ENCODE measurements at regions not wholly inside any gene's neighbourhood (a gene's known extent, or its start where the extent isn't known, plus 50 kb on each side); places are given as distances from the start of the nearest gene placed in this dataset.

DNA sequence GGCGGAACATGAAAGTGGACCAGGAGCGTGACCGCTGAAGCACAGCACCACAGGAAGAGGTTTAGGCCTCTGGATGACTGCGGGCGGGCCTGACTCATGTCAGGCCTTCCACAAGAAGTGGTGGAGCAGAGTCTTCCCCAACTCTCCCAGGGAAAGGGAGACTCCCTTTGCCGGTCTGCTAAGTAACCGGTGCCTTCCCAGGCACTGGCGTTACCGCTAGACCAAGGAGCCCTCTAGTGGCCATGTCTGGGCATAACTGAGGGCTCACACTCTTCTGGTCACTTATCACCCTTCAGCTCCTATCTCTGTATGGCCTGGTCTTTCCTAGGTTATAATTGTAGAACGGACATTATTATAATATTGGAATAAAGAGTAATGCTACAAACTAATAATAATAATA, 1931.9 kb downstream of the TP53TG3F start:
- 38 to 42% methylated on average over 10 of the region's 10 CpGs for WGBS, 2 donors
- H3K4me1 ChIP-seq (ENCODE audit: control insufficient read depth in 5 of 5, insufficient read depth in 5 of 5, low read length in 5 of 5), result no peaks in the 10 kb centered on the region
- no peak overlapping the region for H3K9ac ChIP-seq (ENCODE audit: insufficient read depth in 1 of 2, low read length in 2 of 2)
- H3K36me3 ChIP-seq (ENCODE audit: control insufficient read depth in 4 of 4, insufficient read depth in 4 of 4, low read length in 4 of 4), result no peaks in the 10 kb centered on the region
- TF ChIP-seq, protein P1, sequence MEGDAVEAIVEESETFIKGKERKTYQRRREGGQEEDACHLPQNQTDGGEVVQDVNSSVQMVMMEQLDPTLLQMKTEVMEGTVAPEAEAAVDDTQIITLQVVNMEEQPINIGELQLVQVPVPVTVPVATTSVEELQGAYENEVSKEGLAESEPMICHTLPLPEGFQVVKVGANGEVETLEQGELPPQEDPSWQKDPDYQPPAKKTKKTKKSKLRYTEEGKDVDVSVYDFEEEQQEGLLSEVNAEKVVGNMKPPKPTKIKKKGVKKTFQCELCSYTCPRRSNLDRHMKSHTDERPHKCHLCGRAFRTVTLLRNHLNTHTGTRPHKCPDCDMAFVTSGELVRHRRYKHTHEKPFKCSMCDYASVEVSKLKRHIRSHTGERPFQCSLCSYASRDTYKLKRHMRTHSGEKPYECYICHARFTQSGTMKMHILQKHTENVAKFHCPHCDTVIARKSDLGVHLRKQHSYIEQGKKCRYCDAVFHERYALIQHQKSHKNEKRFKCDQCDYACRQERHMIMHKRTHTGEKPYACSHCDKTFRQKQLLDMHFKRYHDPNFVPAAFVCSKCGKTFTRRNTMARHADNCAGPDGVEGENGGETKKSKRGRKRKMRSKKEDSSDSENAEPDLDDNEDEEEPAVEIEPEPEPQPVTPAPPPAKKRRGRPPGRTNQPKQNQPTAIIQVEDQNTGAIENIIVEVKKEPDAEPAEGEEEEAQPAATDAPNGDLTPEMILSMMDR (IDR thresholded peaks at IDR 0.05; ENCODE audit: control extremely low read depth, extremely low read depth), result no peak
- H3K27me3 ChIP-seq (ENCODE audit: control insufficient read depth in 3 of 3, insufficient read depth in 3 of 3, low read length in 2 of 3), result no peaks in the 10 kb centered on the region
- no peak overlapping the region for H3K27ac ChIP-seq (ENCODE audit: low read depth in 1 of 2, low read length in 1 of 2)
- ATAC-seq (ENCODE audit: insufficient read depth, low FRiP score) (no peak), DNase-seq (peak in 1 of 3 donors; percentile 16)
- H3K9me3 ChIP-seq (ENCODE audit: control insufficient read depth in 4 of 4, insufficient read depth in 3 of 4, low read length in 3 of 4), result peaks cover 2 to 13% (median 7%) of the 10 kb centered on the region in 4 donors
- H3K4me3 ChIP-seq, result no peak overlapping the region

DNA sequence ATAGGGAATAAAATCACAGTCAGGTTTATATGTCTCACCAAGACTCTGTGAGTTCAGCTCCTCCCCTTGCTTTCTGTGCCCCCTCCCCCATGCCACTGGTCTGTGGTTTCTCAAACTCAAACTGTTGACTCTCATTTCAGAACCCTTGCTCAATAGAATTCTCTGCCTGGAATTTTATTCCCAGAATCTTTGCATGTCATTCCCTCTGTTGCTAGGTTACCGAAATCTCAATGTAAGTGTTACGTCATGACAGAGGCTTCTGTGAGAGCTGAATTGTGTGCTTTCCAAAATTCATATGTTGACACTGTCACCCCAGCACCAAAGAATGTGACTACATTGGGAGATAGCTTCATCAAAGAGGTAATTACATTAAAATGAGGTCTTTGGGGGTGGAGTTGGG, 1938.8 kb downstream of the TP53TG3F start:
- no peaks in the 10 kb centered on the region for H3K4me1 ChIP-seq (ENCODE audit: control insufficient read depth in 5 of 5, insufficient read depth in 5 of 5, low read length in 5 of 5)
- ATAC-seq (ENCODE audit: insufficient read depth, low FRiP score), result no peak
- no peaks in the 10 kb centered on the region for H3K36me3 ChIP-seq (ENCODE audit: control insufficient read depth in 4 of 4, insufficient read depth in 4 of 4, low read length in 4 of 4)
- H3K9me3 ChIP-seq (ENCODE audit: control insufficient read depth in 4 of 4, insufficient read depth in 3 of 4, low read length in 3 of 4), result peaks cover 0 to 27% (median 5%) of the 10 kb centered on the region in 4 donors
- WGBS, 2 donors, result 75 to 85% methylated on average over 2 of the region's 2 CpGs
- no peak overlapping the region for H3K9ac ChIP-seq (ENCODE audit: insufficient read depth in 1 of 2, low read length in 2 of 2)
- TF ChIP-seq, protein P1 (IDR thresholded peaks at IDR 0.05; ENCODE audit: control extremely low read depth, extremely low read depth), result no peak
- DNase-seq, result no peak
- no peak overlapping the region for H3K27ac ChIP-seq (ENCODE audit: low read depth in 1 of 2, low read length in 1 of 2)
- no peaks in the 10 kb centered on the region for H3K27me3 ChIP-seq (ENCODE audit: control insufficient read depth in 3 of 3, insufficient read depth in 3 of 3, low read length in 2 of 3)
- no peak overlapping the region for H3K4me3 ChIP-seq

DNA sequence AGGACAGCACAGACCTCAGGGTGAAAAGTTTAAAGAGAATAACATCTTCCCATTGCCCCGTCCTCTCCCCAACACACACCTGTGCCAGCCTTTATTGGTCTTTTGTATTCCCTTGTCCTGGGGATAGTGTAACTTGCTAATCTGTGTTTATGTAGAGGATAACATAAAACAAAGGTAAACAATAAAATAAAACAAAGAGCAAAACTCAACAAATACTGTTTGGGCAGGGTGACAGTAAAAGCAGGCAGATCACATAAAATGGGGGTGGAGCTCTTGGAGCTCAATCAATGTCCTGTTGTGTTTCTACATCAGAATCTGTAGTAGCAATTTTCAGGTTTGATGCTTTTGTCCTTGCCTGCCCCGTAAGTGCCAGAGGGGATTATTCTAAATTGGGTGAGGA, 1939.7 kb downstream of the TP53TG3F start:
- DNase-seq, result no peak
- H3K9ac ChIP-seq (ENCODE audit: insufficient read depth in 1 of 2, low read length in 2 of 2), result no peak overlapping the region
- no peak overlapping the region for H3K4me3 ChIP-seq
- no peak for ATAC-seq (ENCODE audit: insufficient read depth, low FRiP score)
- peaks cover 0 to 24% (median 2%) of the 10 kb centered on the region in 4 donors for H3K9me3 ChIP-seq (ENCODE audit: control insufficient read depth in 4 of 4, insufficient read depth in 3 of 4, low read length in 3 of 4)
- no peaks in the 10 kb centered on the region for H3K36me3 ChIP-seq (ENCODE audit: control insufficient read depth in 4 of 4, insufficient read depth in 4 of 4, low read length in 4 of 4)
- no peak overlapping the region for H3K27ac ChIP-seq (ENCODE audit: low read depth in 1 of 2, low read length in 1 of 2)
- 65 to 78% methylated on average over 2 of the region's 2 CpGs for WGBS, 2 donors
- no peaks in the 10 kb centered on the region for H3K4me1 ChIP-seq (ENCODE audit: control insufficient read depth in 5 of 5, insufficient read depth in 5 of 5, low read length in 5 of 5)
- TF ChIP-seq, protein P1 (IDR thresholded peaks at IDR 0.05; ENCODE audit: control extremely low read depth, extremely low read depth), result no peak
- H3K27me3 ChIP-seq (ENCODE audit: control insufficient read depth in 3 of 3, insufficient read depth in 3 of 3, low read length in 2 of 3), result no peaks in the 10 kb centered on the region

DNA sequence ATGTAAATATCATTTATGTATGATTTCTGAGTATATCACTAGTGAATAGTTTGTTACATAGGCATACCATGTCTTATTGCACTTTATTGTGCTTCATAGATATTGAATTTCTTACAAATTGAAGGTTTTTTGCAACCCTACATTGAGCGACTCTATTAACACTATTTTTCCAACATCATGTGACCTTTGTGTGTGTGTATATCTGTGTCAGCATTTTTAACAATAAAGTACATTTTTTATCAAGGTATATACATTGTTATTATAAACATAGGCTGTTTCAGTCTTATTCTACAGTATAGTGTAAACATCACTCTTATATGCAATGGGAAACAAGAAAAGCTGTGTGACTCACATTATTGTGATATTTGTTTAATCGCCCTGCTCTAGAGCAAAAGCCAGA, 1944.9 kb downstream of the TP53TG3F start:
- WGBS, 2 donors, result 58 to 68% methylated on average over 2 of the region's 2 CpGs
- peaks cover 0 to 24% (median 1%) of the 10 kb centered on the region in 4 donors for H3K9me3 ChIP-seq (ENCODE audit: control insufficient read depth in 4 of 4, insufficient read depth in 3 of 4, low read length in 3 of 4)
- no peak overlapping the region for H3K4me3 ChIP-seq
- H3K27me3 ChIP-seq (ENCODE audit: control insufficient read depth in 3 of 3, insufficient read depth in 3 of 3, low read length in 2 of 3), result no peaks in the 10 kb centered on the region
- ATAC-seq (ENCODE audit: insufficient read depth, low FRiP score) (no peak), DNase-seq (no peak)
- no peaks in the 10 kb centered on the region for H3K4me1 ChIP-seq (ENCODE audit: control insufficient read depth in 5 of 5, insufficient read depth in 5 of 5, low read length in 5 of 5)
- TF ChIP-seq, protein P1 (IDR thresholded peaks at IDR 0.05; ENCODE audit: control extremely low read depth, extremely low read depth), result no peak
- no peak overlapping the region for H3K27ac ChIP-seq (ENCODE audit: low read depth in 1 of 2, low read length in 1 of 2)
- H3K9ac ChIP-seq (ENCODE audit: insufficient read depth in 1 of 2, low read length in 2 of 2), result no peak overlapping the region
- H3K36me3 ChIP-seq (ENCODE audit: control insufficient read depth in 4 of 4, insufficient read depth in 4 of 4, low read length in 4 of 4), result no peaks in the 10 kb centered on the region
